ENCODE measurements at regions not wholly inside any gene's neighbourhood (a gene's known extent, or its start where the extent isn't known, plus 50 kb on each side); places are given as distances from the start of the nearest gene placed in this dataset.

DNA sequence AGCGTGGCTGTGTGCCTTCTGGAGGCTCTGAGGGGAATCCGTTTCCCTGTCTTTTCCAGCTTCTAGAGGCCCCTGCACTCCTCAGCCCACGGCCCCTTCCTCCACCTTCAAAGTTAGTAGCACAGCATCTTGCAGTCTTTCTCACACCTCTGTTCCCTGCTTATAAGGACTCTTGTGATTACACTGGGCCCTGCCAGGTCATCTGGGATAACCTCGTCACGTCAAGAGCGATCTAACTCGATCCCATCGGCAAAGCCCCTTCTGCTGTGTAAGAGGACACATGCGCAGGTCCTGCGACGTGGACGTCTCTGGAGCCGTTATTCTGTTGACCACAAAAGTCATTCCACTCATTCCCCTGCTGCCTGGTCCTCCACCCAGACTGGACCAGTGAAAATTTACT, 159.2 kb downstream of the BMP7 start:
- no peaks in the 10 kb centered on the region for H4K20me1 ChIP-seq (ENCODE audit: insufficient read depth)
- H3K9ac ChIP-seq (ENCODE audit: low read length), result no peak overlapping the region
- no peak overlapping the region for H3K27ac ChIP-seq (ENCODE audit: low read depth, low read length)
- peaks cover 0 to 6% of the 10 kb centered on the region in 2 experiments; a peak in 1 of 4 replicates for H3K4me1 ChIP-seq (ENCODE audit: control insufficient read depth in 1 of 2, insufficient read depth in 2 of 2, low read length in 2 of 2)
- ChIA-PET CTCF (no interaction called here), POLR2A (no interaction called here), RAD21 (ENCODE audit: low non-redundant PET in 1 of 2, low total read pairs in 2 of 2, uncharacterized antibody in 2 of 2, unreplicated experiment in 2 of 2) (no interaction called here)
- ATAC-seq (no peak), DNase-seq (ENCODE audit: low read depth, low spot score) (no peak)
- no peaks in the 10 kb centered on the region for H3K27me3 ChIP-seq (ENCODE audit: insufficient read depth, low read length)
- no peaks in the 10 kb centered on the region for H3K9me3 ChIP-seq (ENCODE audit: control insufficient read depth in 1 of 2, insufficient read depth in 1 of 2, low read depth in 1 of 2, low read length in 2 of 2)
- intact Hi-C loops (cut with micrococcal nuclease), result no loop called here
- BruUV-seq (replicated peaks), result no TSS peak
- no peak overlapping the region for H3K4me3 ChIP-seq (replicated peaks in 1 of 2; ENCODE audit: low read depth in 1 of 2, low read length in 2 of 2)
- no peak overlapping the region for H3K4me2 ChIP-seq (ENCODE audit: low read length)
- TF ChIP-seq YY1 (IDR thresholded peaks at IDR 0.05; ENCODE audit: extremely low read depth, insufficient replicate concordance, low read depth, low read length), result no peak
- TF ChIP-seq ZNF274 (IDR thresholded peaks at IDR 0.05; ENCODE audit: low read depth, low read length), result no peak
- TF ChIP-seq SP1 (IDR thresholded peaks at IDR 0.05; ENCODE audit: low read depth), result no peak
- no peak for TF ChIP-seq JUND (IDR thresholded peaks at IDR 0.05)
- TF ChIP-seq, protein P1, sequence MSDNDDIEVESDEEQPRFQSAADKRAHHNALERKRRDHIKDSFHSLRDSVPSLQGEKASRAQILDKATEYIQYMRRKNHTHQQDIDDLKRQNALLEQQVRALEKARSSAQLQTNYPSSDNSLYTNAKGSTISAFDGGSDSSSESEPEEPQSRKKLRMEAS (IDR thresholded peaks at IDR 0.05), result no peak
- no peak for TF ChIP-seq REST (IDR thresholded peaks at IDR 0.05; ENCODE audit: low read depth)
- H2AFZ ChIP-seq (ENCODE audit: low read depth, low read length, poor library complexity, severe bottlenecking), result no peak overlapping the region
- no peaks in the 10 kb centered on the region for H3K79me2 ChIP-seq (ENCODE audit: insufficient read depth, low read length)
- no peaks in the 10 kb centered on the region for H3K9me2 ChIP-seq (ENCODE audit: insufficient read depth)
- no peaks in the 10 kb centered on the region for H3K36me3 ChIP-seq (ENCODE audit: control insufficient read depth in 1 of 2, insufficient read depth in 2 of 2, low read length in 2 of 2)

DNA sequence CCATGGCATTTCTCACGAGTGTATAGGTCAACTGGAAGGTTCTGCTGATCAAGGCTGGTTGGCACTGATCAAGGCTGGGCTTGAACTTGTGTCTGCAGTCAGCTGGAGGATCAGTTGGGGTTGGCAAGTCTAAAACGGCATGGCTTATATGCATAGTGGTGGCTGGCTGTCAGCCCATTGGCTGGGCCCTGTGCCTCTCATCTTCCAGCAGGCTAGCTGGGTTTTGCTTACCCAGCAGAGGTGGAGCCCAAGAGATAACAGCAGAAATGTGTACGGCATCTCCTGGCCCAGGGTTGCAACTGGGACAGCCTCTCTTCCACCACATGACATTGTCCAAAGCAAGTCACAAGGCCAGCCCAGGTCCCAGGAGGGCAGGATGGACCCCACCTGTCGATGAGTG, 158.2 kb downstream of the BMP7 start:
- H3K27me3 ChIP-seq (ENCODE audit: insufficient read depth, low read length), result no peaks in the 10 kb centered on the region
- H3K9me2 ChIP-seq (ENCODE audit: insufficient read depth), result no peaks in the 10 kb centered on the region
- ATAC-seq, result no peak
- no peak for TF ChIP-seq ELF1 (IDR thresholded peaks at IDR 0.05; ENCODE audit: borderline replicate concordance, low read depth)
- no peak for TF ChIP-seq SIN3A (IDR thresholded peaks at IDR 0.05; ENCODE audit: low read depth)
- TF ChIP-seq, protein P2, sequence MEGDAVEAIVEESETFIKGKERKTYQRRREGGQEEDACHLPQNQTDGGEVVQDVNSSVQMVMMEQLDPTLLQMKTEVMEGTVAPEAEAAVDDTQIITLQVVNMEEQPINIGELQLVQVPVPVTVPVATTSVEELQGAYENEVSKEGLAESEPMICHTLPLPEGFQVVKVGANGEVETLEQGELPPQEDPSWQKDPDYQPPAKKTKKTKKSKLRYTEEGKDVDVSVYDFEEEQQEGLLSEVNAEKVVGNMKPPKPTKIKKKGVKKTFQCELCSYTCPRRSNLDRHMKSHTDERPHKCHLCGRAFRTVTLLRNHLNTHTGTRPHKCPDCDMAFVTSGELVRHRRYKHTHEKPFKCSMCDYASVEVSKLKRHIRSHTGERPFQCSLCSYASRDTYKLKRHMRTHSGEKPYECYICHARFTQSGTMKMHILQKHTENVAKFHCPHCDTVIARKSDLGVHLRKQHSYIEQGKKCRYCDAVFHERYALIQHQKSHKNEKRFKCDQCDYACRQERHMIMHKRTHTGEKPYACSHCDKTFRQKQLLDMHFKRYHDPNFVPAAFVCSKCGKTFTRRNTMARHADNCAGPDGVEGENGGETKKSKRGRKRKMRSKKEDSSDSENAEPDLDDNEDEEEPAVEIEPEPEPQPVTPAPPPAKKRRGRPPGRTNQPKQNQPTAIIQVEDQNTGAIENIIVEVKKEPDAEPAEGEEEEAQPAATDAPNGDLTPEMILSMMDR (IDR thresholded peaks at IDR 0.05 in 2 of 3, conservative IDR thresholded peaks at IDR 0.05 in 1 of 3; ENCODE audit: borderline replicate concordance in 1 of 3, insufficient read depth in 1 of 3, low read depth in 2 of 3, low read length in 2 of 3), result no peak
- no peak for TF ChIP-seq POLR2AphosphoS5 (IDR thresholded peaks at IDR 0.05; ENCODE audit: low read depth, low read length)
- no peak for TF ChIP-seq YY1 (IDR thresholded peaks at IDR 0.05; ENCODE audit: extremely low read depth, insufficient replicate concordance, low read depth, low read length)
- no peak for TF ChIP-seq RAD21 (IDR thresholded peaks at IDR 0.05; ENCODE audit: low read depth)
- TF ChIP-seq EGR1 (IDR thresholded peaks at IDR 0.05; ENCODE audit: low read depth), result no peak
- no peaks in the 10 kb centered on the region for H4K20me1 ChIP-seq (ENCODE audit: insufficient read depth)
- H3K4me1 ChIP-seq (ENCODE audit: control insufficient read depth in 1 of 2, insufficient read depth in 2 of 2, low read length in 2 of 2), result peaks cover 0 to 6% of the 10 kb centered on the region in 2 experiments; a peak in 1 of 4 replicates
- no peak overlapping the region for H3K4me3 ChIP-seq (replicated peaks in 1 of 2; ENCODE audit: low read depth in 1 of 2, low read length in 2 of 2)
- RAD21 ChIA-PET (ENCODE audit: low non-redundant PET in 1 of 2, low total read pairs in 2 of 2, uncharacterized antibody in 2 of 2, unreplicated experiment in 2 of 2), result no interaction called here
- intact Hi-C loops (cut with micrococcal nuclease), result no loop called here
- no peak overlapping the region for H3K27ac ChIP-seq (ENCODE audit: low read depth, low read length)
- no TSS peak for BruUV-seq (replicated peaks)
- DNase-seq (ENCODE audit: low read depth, low spot score), result no peak
- no peaks in the 10 kb centered on the region for H3K9me3 ChIP-seq (ENCODE audit: control insufficient read depth in 1 of 2, insufficient read depth in 1 of 2, low read depth in 1 of 2, low read length in 2 of 2)
- no peak overlapping the region for H3K9ac ChIP-seq (ENCODE audit: low read length)
- H2AFZ ChIP-seq (ENCODE audit: low read depth, low read length, poor library complexity, severe bottlenecking), result no peak overlapping the region
- H3K79me2 ChIP-seq (ENCODE audit: insufficient read depth, low read length), result no peaks in the 10 kb centered on the region
- CTCF ChIA-PET, result no interaction called here
- no peak overlapping the region for H3K4me2 ChIP-seq (ENCODE audit: low read length)
- H3K36me3 ChIP-seq (ENCODE audit: control insufficient read depth in 1 of 2, insufficient read depth in 2 of 2, low read length in 2 of 2), result no peaks in the 10 kb centered on the region
- POLR2A ChIA-PET, result no interaction called here
